Left lung (tissue), 4 donors: ENCODE measurements at regions not wholly inside any gene's neighbourhood (a gene's known extent, or its start where the extent isn't known, plus 50 kb on each side); places are given as distances from the start of the nearest gene placed in this dataset.

Experiments used
- ATAC-seq: fragments of 200-7000 bp; cut with Tn5 transposase; one replicate; pipeline ENCODE4 v1.9.1; 2020; ENCODE audit warnings: moderate library complexity
- DNase-seq, 4 donors: peaks; one replicate each; pipeline ENCODE4 v3.0.0-alpha.2; 2013 to 2020
- H3K27ac ChIP-seq, 2 donors: fragments of 200-600 bp; sonication (generic) in 1 of 2; one replicate each; pipeline versions ENCODE4 v1.5.0 to v1.8.0; 2020 to 2021
- H3K27me3 ChIP-seq, 2 donors: fragments of 200-600 bp; sonication (generic) in 1 of 2; one replicate each; pipeline versions ENCODE4 v1.5.0 to v1.8.0; 2020 to 2021
- H3K36me3 ChIP-seq, 2 donors: fragments of 200-600 bp; sonication (generic) in 1 of 2; one replicate each; pipeline versions ENCODE4 v1.5.0 to v1.8.0; 2020 to 2021
- H3K4me1 ChIP-seq, 2 donors: fragments of 200-600 bp; one replicate each; pipeline ENCODE4 v1.8.0; 2021
- H3K4me3 ChIP-seq, 2 donors: fragments of 200-600 bp; sonication (generic) in 1 of 2; one replicate each; pipeline versions ENCODE4 v1.5.0 to v1.8.0; 2020 to 2021; ENCODE audit warnings: mild to moderate bottlenecking in 1 of 2
- H3K9me3 ChIP-seq, 2 donors: fragments of 200-600 bp; sonication (generic) in 1 of 2; one replicate each; pipeline versions ENCODE4 v1.5.0 to v1.8.0; 2020 to 2021
- intact Hi-C, 2 donors: fragments of 100-400 bp; cut with DNase I; formaldehyde crosslinking; loops; one replicate each; pipeline versions ENCODE4 v1.11.2 to v1.14.2; 2022
- TF ChIP-seq, protein P1 (sequence below), 2 donors: fragments of 200-600 bp; sonication (generic) in 1 of 2; IDR thresholded peaks; one replicate each; pipeline versions ENCODE4 v1.5.0 to v1.8.0; 2021; ENCODE audit warnings: antibody characterized with exemption in 2 of 2
- donor health status: DM: no; HTN: yes; CAD: no.
- donor health status: DM: no; HTN: no; CAD: no.

DNA sequence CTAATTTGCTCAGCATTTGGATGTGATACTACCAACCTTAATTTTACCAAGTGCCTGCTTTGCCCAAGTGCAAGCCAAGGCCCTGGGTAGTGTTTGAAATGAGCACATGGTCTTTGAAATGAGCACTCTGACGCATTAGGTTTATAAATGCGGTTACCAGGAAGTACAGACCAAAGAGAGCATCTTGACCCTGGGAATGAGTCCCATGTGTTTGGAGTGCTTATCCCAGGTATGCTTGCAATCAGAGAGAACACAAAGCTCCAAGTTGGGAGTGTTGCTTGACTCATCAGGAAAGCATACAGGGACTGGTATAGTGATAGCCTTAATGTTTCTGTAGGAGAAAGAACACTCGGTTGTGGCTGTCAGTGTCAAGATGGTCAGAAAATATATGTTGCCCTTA lies 203.6 kb upstream of the MAMLD1 start:
- DNase-seq (no peak), ATAC-seq (peak; percentile 78)
- Histone ChIP-seq H3K27ac (no peak overlapping the region), H3K27me3 (no peaks in the 10 kb centered on the region), H3K36me3 (no peaks in the 10 kb centered on the region), H3K9me3 (no peaks in the 10 kb centered on the region), H3K4me3 (no peak overlapping the region), H3K4me1 (no peaks in the 10 kb centered on the region)
- TF ChIP-seq, protein P1, sequence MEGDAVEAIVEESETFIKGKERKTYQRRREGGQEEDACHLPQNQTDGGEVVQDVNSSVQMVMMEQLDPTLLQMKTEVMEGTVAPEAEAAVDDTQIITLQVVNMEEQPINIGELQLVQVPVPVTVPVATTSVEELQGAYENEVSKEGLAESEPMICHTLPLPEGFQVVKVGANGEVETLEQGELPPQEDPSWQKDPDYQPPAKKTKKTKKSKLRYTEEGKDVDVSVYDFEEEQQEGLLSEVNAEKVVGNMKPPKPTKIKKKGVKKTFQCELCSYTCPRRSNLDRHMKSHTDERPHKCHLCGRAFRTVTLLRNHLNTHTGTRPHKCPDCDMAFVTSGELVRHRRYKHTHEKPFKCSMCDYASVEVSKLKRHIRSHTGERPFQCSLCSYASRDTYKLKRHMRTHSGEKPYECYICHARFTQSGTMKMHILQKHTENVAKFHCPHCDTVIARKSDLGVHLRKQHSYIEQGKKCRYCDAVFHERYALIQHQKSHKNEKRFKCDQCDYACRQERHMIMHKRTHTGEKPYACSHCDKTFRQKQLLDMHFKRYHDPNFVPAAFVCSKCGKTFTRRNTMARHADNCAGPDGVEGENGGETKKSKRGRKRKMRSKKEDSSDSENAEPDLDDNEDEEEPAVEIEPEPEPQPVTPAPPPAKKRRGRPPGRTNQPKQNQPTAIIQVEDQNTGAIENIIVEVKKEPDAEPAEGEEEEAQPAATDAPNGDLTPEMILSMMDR (IDR thresholded peaks at IDR 0.05), result no peak
- intact Hi-C loops, result no loop called here

DNA sequence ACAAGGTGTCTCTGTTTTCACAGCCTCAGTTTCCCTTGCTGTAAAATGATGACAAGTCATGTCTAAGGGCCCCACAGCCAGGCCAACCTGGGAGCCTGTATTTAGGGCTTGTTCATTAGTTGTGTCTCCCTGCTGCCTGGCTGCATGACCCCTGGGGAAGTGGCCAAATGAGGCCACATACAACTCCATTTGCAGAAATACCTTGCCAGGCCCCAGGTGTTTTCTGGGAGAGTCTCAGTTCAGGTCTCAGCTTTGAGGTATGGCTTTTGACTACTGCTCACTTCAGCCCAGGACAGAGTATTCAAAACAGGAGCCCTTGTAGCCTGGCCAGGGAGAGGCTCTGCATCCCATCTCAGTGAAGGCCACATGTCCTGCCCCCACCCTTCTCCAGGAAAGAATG lies 202.5 kb upstream of the MAMLD1 start:
- Histone ChIP-seq H3K4me3 (no peak overlapping the region), H3K4me1 (no peaks in the 10 kb centered on the region), H3K9me3 (no peaks in the 10 kb centered on the region), H3K27me3 (no peaks in the 10 kb centered on the region), H3K27ac (no peak overlapping the region), H3K36me3 (no peaks in the 10 kb centered on the region)
- intact Hi-C loops, result no loop called here
- TF ChIP-seq, protein P1 (IDR thresholded peaks at IDR 0.05), result no peak
- no peak for DNase-seq
- no peak for ATAC-seq

DNA sequence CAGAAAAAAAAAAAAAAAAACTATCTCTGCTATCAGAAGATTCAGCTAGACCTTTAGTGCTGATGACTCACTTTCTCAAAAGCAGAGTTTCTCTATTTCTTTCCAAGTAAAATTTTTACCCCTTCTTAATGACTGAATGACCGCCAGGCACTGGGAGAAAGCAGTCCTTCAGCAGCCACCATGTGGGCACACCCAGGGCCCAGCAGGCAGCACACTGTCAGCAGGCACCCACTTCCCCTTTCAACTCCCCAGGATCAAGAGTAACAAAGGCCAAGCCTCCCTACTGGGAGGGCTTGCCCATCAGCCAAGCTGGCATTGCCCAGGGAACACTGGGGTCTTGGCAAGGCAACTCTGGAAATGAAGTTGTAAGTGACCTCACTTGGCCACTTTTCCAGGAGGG lies 201.9 kb upstream of the MAMLD1 start:
- no peak for ATAC-seq
- Histone ChIP-seq H3K27me3 (no peaks in the 10 kb centered on the region), H3K4me3 (no peak overlapping the region), H3K9me3 (no peaks in the 10 kb centered on the region), H3K36me3 (no peaks in the 10 kb centered on the region), H3K4me1 (no peaks in the 10 kb centered on the region), H3K27ac (no peak overlapping the region)
- DNase-seq, result no peak
- intact Hi-C loops, result no loop called here
- TF ChIP-seq, protein P1 (IDR thresholded peaks at IDR 0.05), result no peak

DNA sequence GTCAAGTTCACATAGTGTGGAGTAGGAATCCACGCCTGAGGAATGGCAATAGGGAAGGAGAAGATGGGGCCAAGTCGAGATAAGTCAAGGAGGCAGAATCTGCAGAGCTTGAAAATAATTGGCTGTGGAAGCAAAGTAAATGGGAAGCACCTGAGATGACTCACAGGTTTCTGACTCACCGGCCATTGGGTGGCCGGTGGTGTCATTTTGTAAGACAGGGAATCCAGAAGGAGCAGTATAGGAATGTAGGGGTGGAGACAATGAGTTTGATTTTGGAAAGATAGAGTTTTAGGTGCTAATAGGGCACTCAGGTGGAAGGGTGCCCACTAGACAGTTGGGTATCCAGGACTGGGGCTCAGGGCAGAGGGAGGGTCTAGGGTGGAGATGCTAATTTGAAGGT lies 201.0 kb upstream of the MAMLD1 start:
- no peak for DNase-seq
- Histone ChIP-seq H3K27me3 (no peaks in the 10 kb centered on the region), H3K27ac (no peak overlapping the region), H3K4me3 (no peak overlapping the region), H3K36me3 (no peaks in the 10 kb centered on the region), H3K9me3 (no peaks in the 10 kb centered on the region), H3K4me1 (no peaks in the 10 kb centered on the region)
- ATAC-seq, result no peak
- intact Hi-C loops, result no loop called here
- TF ChIP-seq, protein P1 (IDR thresholded peaks at IDR 0.05), result no peak

DNA sequence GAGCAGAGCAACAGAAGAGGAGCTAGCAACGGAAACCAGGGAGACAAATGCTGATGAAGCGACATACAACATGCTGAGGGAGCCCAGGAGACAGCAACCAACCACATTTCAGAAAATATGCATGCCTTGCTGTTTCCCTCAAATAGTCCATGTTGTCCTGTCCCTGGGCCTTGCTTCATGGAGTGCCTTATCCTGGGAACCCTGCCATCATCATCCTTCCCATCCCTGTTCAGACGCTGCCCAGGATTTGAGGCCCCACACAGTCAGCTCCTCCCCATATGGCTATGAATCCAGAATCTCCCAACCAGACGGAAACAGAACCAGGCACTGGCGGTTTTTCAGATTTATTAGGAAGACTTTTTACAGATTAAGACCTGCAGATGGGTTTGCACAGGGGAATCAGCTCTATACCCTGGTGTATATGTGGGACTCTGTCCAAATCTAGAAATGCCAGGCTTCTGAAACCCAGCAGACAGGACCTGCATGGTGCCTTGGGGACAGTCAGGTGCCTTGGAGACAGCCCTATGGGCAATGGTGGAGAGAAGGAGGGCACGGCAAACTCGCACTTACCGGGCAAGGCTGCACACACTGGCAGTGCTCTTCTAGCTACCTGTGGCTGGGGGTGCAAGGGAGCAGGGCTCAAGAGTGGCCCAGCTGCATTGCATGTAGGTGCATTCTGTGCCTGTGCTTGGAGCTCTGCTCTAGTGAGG lies 199.7 kb upstream of the MAMLD1 start:
- TF ChIP-seq, protein P1 (IDR thresholded peaks at IDR 0.05), result no peak
- no peaks in the 10 kb centered on the region for H3K9me3 ChIP-seq
- no peak overlapping the region for H3K27ac ChIP-seq
- intact Hi-C loops, result no loop called here
- ATAC-seq (no peak), DNase-seq (peak in 1 of 4 donors; percentile 33)
- H3K27me3 ChIP-seq, result no peaks in the 10 kb centered on the region
- no peak overlapping the region for H3K4me3 ChIP-seq
- no peaks in the 10 kb centered on the region for H3K4me1 ChIP-seq
- no peaks in the 10 kb centered on the region for H3K36me3 ChIP-seq
